ENCODE measurements at regions not wholly inside any gene's neighbourhood (a gene's known extent, or its start where the extent isn't known, plus 50 kb on each side); places are given as distances from the start of the nearest gene placed in this dataset.
"Not testable (repeated sequence)": the region's sequence is repeated elsewhere in the genome, so short reads cannot be mapped to it uniquely, and the experiment has no call there.

DNA sequence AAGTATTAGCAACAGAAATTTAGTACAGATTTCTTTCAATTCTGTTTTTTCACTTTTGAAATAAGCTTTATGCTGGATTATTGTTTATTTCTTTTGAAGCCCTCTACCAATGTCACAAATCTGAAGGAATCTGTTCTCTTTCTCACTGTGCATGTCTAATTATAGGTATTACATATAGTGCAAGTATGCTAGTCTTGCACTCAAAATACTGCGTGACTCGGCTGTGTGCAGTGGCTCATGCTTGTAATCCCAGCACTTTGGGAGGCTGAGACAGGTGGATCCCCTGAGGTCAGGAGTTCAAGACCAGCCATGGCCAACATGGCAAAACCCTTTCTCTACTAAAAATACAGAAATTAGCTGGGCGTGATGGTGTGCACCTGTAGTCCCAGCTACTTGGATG is 95.8 kb upstream of the PLAAT1 start:
- Mint-ChIP-seq H3K27me3 (ENCODE audit: unreplicated experiment) (no peaks in the 10 kb centered on the region), H3K9me3 (ENCODE audit: unreplicated experiment) (no peaks in the 10 kb centered on the region), H3K4me3 (ENCODE audit: unreplicated experiment) (no peak overlapping the region), H3K36me3 (ENCODE audit: unreplicated experiment) (no peaks in the 10 kb centered on the region), H3K27ac (ENCODE audit: unreplicated experiment) (no peak overlapping the region), H3K4me1 (ENCODE audit: low read depth, unreplicated experiment) (peaks cover 4% of the 10 kb centered on the region)
- DNase-seq, result no peak
- TF ChIP-seq CTCF (IDR thresholded peaks at IDR 0.05; ENCODE audit: partially characterized antibody, unreplicated experiment), result no peak

DNA sequence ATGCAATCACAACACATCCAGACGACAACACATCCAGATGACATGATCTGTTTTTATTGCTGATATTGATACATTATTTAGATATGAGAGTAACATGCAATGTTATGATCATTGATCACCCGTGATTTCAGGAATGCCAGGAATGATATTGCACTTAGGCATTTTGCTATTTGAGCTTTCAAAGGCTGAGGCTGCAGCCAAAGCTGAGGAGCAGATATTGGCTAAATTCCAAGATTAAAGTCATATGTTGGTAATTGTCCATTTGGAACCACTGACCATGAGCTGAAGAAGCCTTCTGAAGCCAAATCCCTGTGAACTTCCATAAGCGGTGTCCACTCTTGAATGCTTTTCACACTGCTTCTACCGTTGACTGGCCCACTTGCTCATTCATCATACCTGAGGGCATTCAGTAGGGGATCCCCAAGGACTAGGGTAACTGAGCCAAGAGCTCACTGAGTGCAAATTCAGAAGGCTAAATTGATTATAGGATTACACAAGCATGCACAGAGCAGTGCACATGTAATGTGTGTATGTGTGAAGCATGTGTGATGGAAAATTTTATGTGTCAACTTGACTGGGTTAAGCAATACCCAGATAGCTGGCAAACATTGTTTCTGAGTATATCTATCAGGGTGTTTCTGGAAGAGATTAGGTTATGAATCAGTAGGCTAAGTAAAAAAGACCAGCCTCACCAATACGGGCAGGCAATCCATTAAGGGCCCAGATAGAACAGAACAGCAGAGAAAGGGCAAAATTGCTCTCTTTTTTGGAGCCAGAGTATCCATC is 92.1 kb upstream of the PLAAT1 start:
- no peak overlapping the region for H3K4me3 Mint-ChIP-seq (ENCODE audit: unreplicated experiment)
- H3K27ac Mint-ChIP-seq (ENCODE audit: unreplicated experiment), result no peak overlapping the region

DNA sequence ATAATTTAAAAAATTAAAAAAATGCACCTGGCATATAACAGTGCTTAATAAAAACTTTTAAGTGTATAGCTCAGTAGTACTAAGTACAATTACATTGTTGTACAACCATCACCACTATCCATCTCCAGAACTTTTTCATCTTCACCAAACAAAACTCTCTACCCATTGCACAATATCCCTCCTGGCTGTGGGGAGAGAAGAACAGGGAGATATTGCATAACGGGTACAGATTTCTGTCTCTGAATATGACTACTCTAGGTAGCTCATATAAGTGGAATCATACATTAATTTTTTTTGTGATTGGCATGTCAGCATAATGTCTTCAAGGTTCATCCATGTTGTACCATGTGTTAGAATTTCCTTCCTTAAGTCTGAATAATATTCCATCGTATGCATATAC is 91.0 kb upstream of the PLAAT1 start:
- peaks cover 4% of the 10 kb centered on the region for H3K4me1 Mint-ChIP-seq (ENCODE audit: low read depth, unreplicated experiment)
- no peaks in the 10 kb centered on the region for H3K36me3 Mint-ChIP-seq (ENCODE audit: unreplicated experiment)
- no peak for TF ChIP-seq CTCF (IDR thresholded peaks at IDR 0.05; ENCODE audit: partially characterized antibody, unreplicated experiment)
- no peak overlapping the region for H3K4me3 Mint-ChIP-seq (ENCODE audit: unreplicated experiment)
- no peak for DNase-seq
- no peak overlapping the region for H3K27ac Mint-ChIP-seq (ENCODE audit: unreplicated experiment)
- no peaks in the 10 kb centered on the region for H3K27me3 Mint-ChIP-seq (ENCODE audit: unreplicated experiment)
- H3K9me3 Mint-ChIP-seq (ENCODE audit: unreplicated experiment), result no peaks in the 10 kb centered on the region

More for the DNA sequence above, 92.1 kb upstream of the PLAAT1 start:
- Mint-ChIP-seq H3K27me3 (ENCODE audit: unreplicated experiment) (no peaks in the 10 kb centered on the region), H3K36me3 (ENCODE audit: unreplicated experiment) (no peaks in the 10 kb centered on the region), H3K4me1 (ENCODE audit: low read depth, unreplicated experiment) (peaks cover 4% of the 10 kb centered on the region), H3K9me3 (ENCODE audit: unreplicated experiment) (no peaks in the 10 kb centered on the region)
- TF ChIP-seq CTCF (IDR thresholded peaks at IDR 0.05; ENCODE audit: partially characterized antibody, unreplicated experiment), result no peak
- DNase-seq, result no peak

- not testable (repeated sequence) for H3K4me1 Mint-ChIP-seq (ENCODE audit: low read depth, unreplicated experiment); H3K36me3 Mint-ChIP-seq (ENCODE audit: unreplicated experiment); H3K27ac Mint-ChIP-seq (ENCODE audit: unreplicated experiment); DNase-seq; H3K9me3 Mint-ChIP-seq (ENCODE audit: unreplicated experiment); H3K27me3 Mint-ChIP-seq (ENCODE audit: unreplicated experiment); H3K4me3 Mint-ChIP-seq (ENCODE audit: unreplicated experiment)
These were observed 85.8 kb upstream of the PLAAT1 start for GRCh38 chr3:193155044-193155781.

DNA sequence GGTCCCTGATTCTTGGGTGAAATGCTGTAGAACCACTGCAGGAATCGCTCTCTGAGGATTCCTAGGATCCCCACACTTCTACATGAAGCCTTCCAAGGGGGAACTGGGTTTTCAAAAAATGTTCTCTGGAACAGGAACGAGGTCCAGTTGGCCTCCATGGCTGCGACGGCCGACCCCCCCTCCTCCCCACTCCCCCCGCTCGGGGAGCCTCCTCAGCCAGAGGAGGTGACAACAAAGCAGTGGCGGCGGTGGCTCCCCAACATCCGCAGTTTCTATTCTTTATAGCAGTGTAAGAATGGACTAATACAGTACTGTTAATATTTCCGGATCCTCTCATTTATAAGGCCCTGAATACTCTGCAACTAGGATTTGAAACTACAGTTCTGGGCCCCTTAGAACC is 84.0 kb upstream of the PLAAT1 start:
- Mint-ChIP-seq H3K4me3 (ENCODE audit: unreplicated experiment) (no peak overlapping the region), H3K4me1 (ENCODE audit: low read depth, unreplicated experiment) (peaks cover 3% of the 10 kb centered on the region), H3K9me3 (ENCODE audit: unreplicated experiment) (no peaks in the 10 kb centered on the region), H3K27ac (ENCODE audit: unreplicated experiment) (no peak overlapping the region), H3K36me3 (ENCODE audit: unreplicated experiment) (no peaks in the 10 kb centered on the region), H3K27me3 (ENCODE audit: unreplicated experiment) (no peaks in the 10 kb centered on the region)
- no peak for TF ChIP-seq CTCF (IDR thresholded peaks at IDR 0.05; ENCODE audit: partially characterized antibody, unreplicated experiment)
- no peak for DNase-seq
